ENCODE measurements at regions not wholly inside any gene's neighbourhood (a gene's known extent, or its start where the extent isn't known, plus 50 kb on each side); places are given as distances from the start of the nearest gene placed in this dataset.
"Not testable (repeated sequence)": the region's sequence is repeated elsewhere in the genome, so short reads cannot be mapped to it uniquely, and the experiment has no call there.

GRCh38 chr4:126647756-126648397 lies 984.9 kb upstream of the INTU start (continued):
- TF ChIP-seq PRDM15 (CRISPR knock-in tag; IDR thresholded peaks at IDR 0.05) (no peak), ZNF219 (CRISPR knock-in tag; IDR thresholded peaks at IDR 0.05; ENCODE audit: borderline replicate concordance) (no peak), FOXJ3 (CRISPR knock-in tag; IDR thresholded peaks at IDR 0.05; ENCODE audit: borderline replicate concordance) (no peak), CREM (CRISPR knock-in tag; IDR thresholded peaks at IDR 0.05) (no peak)

- TF ChIP-seq SMAD3 (CRISPR knock-in tag; IDR thresholded peaks at IDR 0.05; ENCODE audit: borderline replicate concordance) (no peak), SOX15 (CRISPR knock-in tag; IDR thresholded peaks at IDR 0.05) (no peak), NFE2L1 (CRISPR knock-in tag; IDR thresholded peaks at IDR 0.05) (no peak), STAT6 (CRISPR knock-in tag; conservative IDR thresholded peaks at IDR 0.05; ENCODE audit: low read depth) (no peak), HMGA2 (CRISPR knock-in tag; IDR thresholded peaks at IDR 0.05) (peak; percentile 33; the same call in 1 of the 2 replicates)
- H3K36me3 Mint-ChIP-seq = no peaks in the 10 kb centered on the region
- no peaks in the 10 kb centered on the region for H3K27me3 Mint-ChIP-seq (ENCODE audit: low read depth)
- ATAC-seq = no peak
- no peaks in the 10 kb centered on the region for H3K9me3 Mint-ChIP-seq
- ChIA-PET CTCF (no interaction called here), POLR2A (no interaction called here)
- no peak overlapping the region for H3K4me3 Mint-ChIP-seq
- no peak overlapping the region for H3K27ac Mint-ChIP-seq
- DNase-seq (ENCODE audit: low spot score) = no peak
- no peaks in the 10 kb centered on the region for H3K4me1 Mint-ChIP-seq
These were observed 974.3 kb upstream of the INTU start for GRCh38 chr4:126658411-126658810.

- Mint-ChIP-seq H3K4me1 (no peaks in the 10 kb centered on the region), H3K4me3 (no peak overlapping the region), H3K27ac (no peak overlapping the region), H3K36me3 (no peaks in the 10 kb centered on the region), H3K27me3 (ENCODE audit: low read depth) (no peaks in the 10 kb centered on the region), H3K9me3 (peaks cover 3% of the 10 kb centered on the region; the same call in 1 of the 2 replicates)
- ChIA-PET POLR2A (no interaction called here), CTCF (no interaction called here)
- TF ChIP-seq SOX15 (CRISPR knock-in tag; IDR thresholded peaks at IDR 0.05) (no peak), ZNF423 (CRISPR knock-in tag; IDR thresholded peaks at IDR 0.05) (no peak), CREM (CRISPR knock-in tag; IDR thresholded peaks at IDR 0.05) (no peak)
- DNase-seq (ENCODE audit: low spot score) (no peak), ATAC-seq (no peak)
These were observed 971.6 kb upstream of the INTU start for GRCh38 chr4:126661194-126661593.

- no peak overlapping the region for H3K27ac Mint-ChIP-seq
- TF ChIP-seq SMAD4 (CRISPR knock-in tag; IDR thresholded peaks at IDR 0.05) (no peak), ZNF512 (CRISPR knock-in tag; IDR thresholded peaks at IDR 0.05; ENCODE audit: borderline replicate concordance) (no peak), NFYB (CRISPR knock-in tag; conservative IDR thresholded peaks at IDR 0.05; ENCODE audit: low read depth) (no peak), ZNF671 (CRISPR knock-in tag; IDR thresholded peaks at IDR 0.05) (no peak), ELF4 (CRISPR knock-in tag; IDR thresholded peaks at IDR 0.05; ENCODE audit: low read depth) (no peak)
- no peak overlapping the region for H3K4me3 Mint-ChIP-seq
- CTCF ChIA-PET = no interaction called here
- POLR2A ChIA-PET = no interaction called here
- ATAC-seq (no peak), DNase-seq (ENCODE audit: low spot score) (no peak)
- no peaks in the 10 kb centered on the region for H3K4me1 Mint-ChIP-seq
- H3K36me3 Mint-ChIP-seq = no peaks in the 10 kb centered on the region
- peaks cover 6% of the 10 kb centered on the region; the same call in 1 of the 2 replicates for H3K9me3 Mint-ChIP-seq
- no peaks in the 10 kb centered on the region for H3K27me3 Mint-ChIP-seq (ENCODE audit: low read depth)
These were observed 967.9 kb upstream of the INTU start for GRCh38 chr4:126664839-126665238.

GRCh38 chr4:126670038-126670437 lies 962.7 kb upstream of the INTU start:
- H3K27me3 Mint-ChIP-seq (ENCODE audit: low read depth); H3K36me3 Mint-ChIP-seq; DNase-seq (ENCODE audit: low spot score); H3K27ac Mint-ChIP-seq; ATAC-seq; H3K4me1 Mint-ChIP-seq; CTCF ChIA-PET; H3K4me3 Mint-ChIP-seq: not testable (repeated sequence)
- POLR2A ChIA-PET = interaction anchor here (0.7 kb wide), 1 partner anchor 92 kb away, joined by 3 read pairs; no protein-coding TSS in a partner anchor
- H3K9me3 Mint-ChIP-seq = peaks cover 32% of the 10 kb centered on the region
